Hematopoietic multipotent progenitor cell treated with erythropoietin and hydrocortisone succinate and interleukin-3 and kit ligand, for 15 days (in vitro differentiated cells): ENCODE measurements at regions not wholly inside any gene's neighbourhood (a gene's known extent, or its start where the extent isn't known, plus 50 kb on each side); places are given as distances from the start of the nearest gene placed in this dataset.

ENCODE experiments used
- DNase-seq: peaks from one replicate; pipeline ENCODE4 v3.0.0-alpha.2; 2015; ENCODE audit warnings: low spot score

GRCh38 chr3:143207338-143207961 is 87.9 kb downstream of the CHST2 start:
- DNase-seq: no peak

GRCh38 chr3:143208976-143209714 is 89.6 kb downstream of the CHST2 start:
- DNase-seq: no peak

- DNase-seq: no peak
Measured at GRCh38 chr3:143209715-143210059, 90.1 kb downstream of the CHST2 start.

- no peak for DNase-seq
Measured at GRCh38 chr3:143210141-143210540, 90.6 kb downstream of the CHST2 start.

GRCh38 chr3:143215059-143215458 is 95.5 kb downstream of the CHST2 start:
- DNase-seq: no peak
